ENCODE measurements at regions not wholly inside any gene's neighbourhood (a gene's known extent, or its start where the extent isn't known, plus 50 kb on each side); places are given as distances from the start of the nearest gene placed in this dataset.

GRCh38 chr9:105930011-105930627, 235.8 kb downstream of the TMEM38B start:
- H3K9ac ChIP-seq, result no peak overlapping the region
- TF ChIP-seq Cebpa-rat (IDR thresholded peaks at IDR 0.05), result no peak
- H3K4me3 ChIP-seq, result no peak overlapping the region
- H3K4me1 ChIP-seq, result no peaks in the 10 kb centered on the region
- no peaks in the 10 kb centered on the region for H4K20me1 ChIP-seq
- no peaks in the 10 kb centered on the region for H3K27me3 ChIP-seq
- H3K9me3 ChIP-seq (replicated peaks in 1 of 11), result peaks cover 0 to 28% (median 8%) of the 10 kb centered on the region in 11 experiments; a peak in 13 of 22 replicates
- no peak overlapping the region for H3K27ac ChIP-seq
- no peak overlapping the region for H3K4me2 ChIP-seq
- H3K36me3 ChIP-seq, result no peaks in the 10 kb centered on the region

GRCh38 chr9:105932276-105932675, 237.9 kb downstream of the TMEM38B start:
- no peaks in the 10 kb centered on the region for H3K27me3 ChIP-seq
- no peaks in the 10 kb centered on the region for H3K36me3 ChIP-seq
- H4K20me1 ChIP-seq, result no peaks in the 10 kb centered on the region
- no peak overlapping the region for H3K4me3 ChIP-seq
- H3K27ac ChIP-seq, result no peak overlapping the region
- no peak overlapping the region for H3K9ac ChIP-seq
- no peak overlapping the region for H3K4me2 ChIP-seq
- H3K9me3 ChIP-seq (replicated peaks in 1 of 11), result peaks cover 0 to 28% (median 8%) of the 10 kb centered on the region in 11 experiments; a peak in 13 of 22 replicates
- H3K4me1 ChIP-seq, result no peaks in the 10 kb centered on the region
- no peak for TF ChIP-seq Cebpa-rat (IDR thresholded peaks at IDR 0.05)

- Histone ChIP-seq H3K27ac (no peak overlapping the region), H4K20me1 (no peaks in the 10 kb centered on the region), H3K27me3 (no peaks in the 10 kb centered on the region), H3K4me2 (no peak overlapping the region), H3K36me3 (no peaks in the 10 kb centered on the region), H3K9ac (no peak overlapping the region), H3K4me1 (no peaks in the 10 kb centered on the region), H3K4me3 (no peak overlapping the region), H3K9me3 (replicated peaks in 1 of 11) (peaks cover 15 to 42% (median 23%) of the 10 kb centered on the region in 11 experiments; a peak in 18 of 22 replicates)
- TF ChIP-seq Cebpa-rat (IDR thresholded peaks at IDR 0.05), result no peak
Observed at GRCh38 chr9:105950448-105950847, 256.1 kb downstream of the TMEM38B start.

- H4K20me1 ChIP-seq, result no peaks in the 10 kb centered on the region
Observed at GRCh38 chr9:105950894-105951293, 256.6 kb downstream of the TMEM38B start.

GRCh38 chr9:105954517-105954916, 260.2 kb downstream of the TMEM38B start:
- Histone ChIP-seq H3K4me1 (peaks cover 0 to 5% (median 2%) of the 10 kb centered on the region in 10 experiments; a peak in 8 of 20 replicates), H3K36me3 (no peaks in the 10 kb centered on the region)
- no peak for TF ChIP-seq Cebpa-rat (IDR thresholded peaks at IDR 0.05)

More at GRCh38 chr9:105950894-105951293, 256.6 kb downstream of the TMEM38B start:
- peaks cover 12 to 42% (median 23%) of the 10 kb centered on the region in 11 experiments; a peak in 18 of 22 replicates for H3K9me3 ChIP-seq (replicated peaks in 1 of 11)
- H3K27me3 ChIP-seq, result no peaks in the 10 kb centered on the region
- no peaks in the 10 kb centered on the region for H3K4me1 ChIP-seq
- H3K4me2 ChIP-seq, result no peak overlapping the region
- TF ChIP-seq Cebpa-rat (IDR thresholded peaks at IDR 0.05), result no peak
- no peak overlapping the region for H3K9ac ChIP-seq
- H3K27ac ChIP-seq, result no peak overlapping the region
- no peak overlapping the region for H3K4me3 ChIP-seq
- H3K36me3 ChIP-seq, result no peaks in the 10 kb centered on the region

GRCh38 chr9:105957830-105958229, 263.5 kb downstream of the TMEM38B start:
- Histone ChIP-seq H3K27me3 (no peaks in the 10 kb centered on the region), H3K4me2 (no peak overlapping the region)

More at GRCh38 chr9:105954517-105954916, 260.2 kb downstream of the TMEM38B start:
- Histone ChIP-seq H4K20me1 (no peaks in the 10 kb centered on the region), H3K4me2 (no peak overlapping the region), H3K27ac (no peak overlapping the region), H3K9ac (no peak overlapping the region), H3K4me3 (no peak overlapping the region), H3K27me3 (no peaks in the 10 kb centered on the region), H3K9me3 (replicated peaks in 1 of 11) (peaks cover 0 to 19% (median 12%) of the 10 kb centered on the region in 11 experiments; a peak in 13 of 22 replicates)

GRCh38 chr9:105958587-105958986, 264.2 kb downstream of the TMEM38B start:
- Histone ChIP-seq H3K27ac (no peak overlapping the region), H3K4me3 (no peak overlapping the region), H3K4me1 (peaks cover 3 to 20% (median 10%) of the 10 kb centered on the region in 10 experiments; a peak in 18 of 20 replicates), H3K9ac (no peak overlapping the region), H3K36me3 (no peaks in the 10 kb centered on the region), H3K9me3 (replicated peaks in 1 of 11) (no peaks in the 10 kb centered on the region), H4K20me1 (no peaks in the 10 kb centered on the region), H3K4me2 (no peak overlapping the region), H3K27me3 (no peaks in the 10 kb centered on the region)
- no peak for TF ChIP-seq Cebpa-rat (IDR thresholded peaks at IDR 0.05)

More at GRCh38 chr9:105957830-105958229, 263.5 kb downstream of the TMEM38B start:
- no peaks in the 10 kb centered on the region for H4K20me1 ChIP-seq
- H3K27ac ChIP-seq, result no peak overlapping the region
- peaks cover 0 to 12% (median 2%) of the 10 kb centered on the region in 10 experiments; a peak in 8 of 20 replicates for H3K4me1 ChIP-seq
- H3K9me3 ChIP-seq (replicated peaks in 1 of 11), result no peaks in the 10 kb centered on the region
- H3K9ac ChIP-seq, result no peak overlapping the region
- no peak overlapping the region for H3K4me3 ChIP-seq
- TF ChIP-seq Cebpa-rat (IDR thresholded peaks at IDR 0.05), result no peak
- H3K36me3 ChIP-seq, result no peaks in the 10 kb centered on the region

- Histone ChIP-seq H3K4me3 (no peak overlapping the region), H3K4me2 (peak overlapping the region in 6 of 11 experiments; percentile 10 to 34 (median 32); a peak in 10 of 22 replicates)
- no peak for TF ChIP-seq Cebpa-rat (IDR thresholded peaks at IDR 0.05)
Observed at GRCh38 chr9:105959531-105959930, 265.2 kb downstream of the TMEM38B start.

GRCh38 chr9:105963343-105964099, 269.2 kb downstream of the TMEM38B start:
- TF ChIP-seq Cebpa-rat (IDR thresholded peaks at IDR 0.05), result no peak

More at GRCh38 chr9:105959531-105959930, 265.2 kb downstream of the TMEM38B start:
- Histone ChIP-seq H4K20me1 (no peaks in the 10 kb centered on the region), H3K9me3 (replicated peaks in 1 of 11) (no peaks in the 10 kb centered on the region), H3K27ac (no peak overlapping the region), H3K4me1 (peaks cover 8 to 29% (median 19%) of the 10 kb centered on the region in 10 experiments; a peak in 18 of 20 replicates), H3K9ac (no peak overlapping the region), H3K27me3 (no peaks in the 10 kb centered on the region), H3K36me3 (no peaks in the 10 kb centered on the region)

More at GRCh38 chr9:105963343-105964099, 269.2 kb downstream of the TMEM38B start:
- H3K4me3 ChIP-seq, result no peak overlapping the region; a peak in 1 of 20 replicates
- no peaks in the 10 kb centered on the region for H3K27me3 ChIP-seq
- H4K20me1 ChIP-seq, result no peaks in the 10 kb centered on the region
- H3K27ac ChIP-seq, result peak overlapping the region in 1 of 11 experiments; percentile 6; a peak in 1 of 22 replicates
- H3K9me3 ChIP-seq (replicated peaks in 1 of 11), result no peaks in the 10 kb centered on the region
- H3K4me2 ChIP-seq, result peak overlapping the region in 10 of 11 experiments; percentile 9 to 81 (median 49); a peak in 18 of 22 replicates
- no peaks in the 10 kb centered on the region for H3K36me3 ChIP-seq
- H3K4me1 ChIP-seq, result peaks cover 8 to 31% (median 20%) of the 10 kb centered on the region in 10 experiments; a peak in 18 of 20 replicates
- H3K9ac ChIP-seq, result no peak overlapping the region

Measured in BLaER1 treated with 17β-estradiol and CSF1 and Interleukin-3, amounts not matched to agents 10 nM and 100 nM (cell line).